SK-N-SH (cell line): ENCODE measurements at regions not wholly inside any gene's neighbourhood (a gene's known extent, or its start where the extent isn't known, plus 50 kb on each side); places are given as distances from the start of the nearest gene placed in this dataset.

ENCODE experiments used
- CTCF ChIA-PET: fragments of 300-600, 350-600 bp; formaldehyde crosslinking; extraction: SDS; loops from one replicate; lab custom pipeline; 2021; lab: Yijun Ruan, JAX
- POLR2A ChIA-PET: fragments of 350-600 bp; sonication (Branson Sonifier 250); formaldehyde crosslinking; extraction: SDS; loops from one replicate; lab custom pipeline; 2020; ENCODE audit warnings: antibody characterized with exemption, inconsistent platforms; lab: Yijun Ruan, JAX
- DNase-seq: peaks from one replicate; pipeline ENCODE4 v3.0.0; 2012
- H2AFZ ChIP-seq: fragments of 200-600 bp; sonication (generic); 2 replicates; pipeline ENCODE4 v1.8.1; 2016; ENCODE audit warnings: antibody characterized with exemption, mild to moderate bottlenecking, low read depth
- H3F3A ChIP-seq: fragments of 200-600 bp; sonication (generic); replicated peaks from 2 replicates; pipeline ENCODE3; 2016; ENCODE audit warnings: antibody characterized with exemption, mild to moderate bottlenecking; ENCODE audit not compliant: insufficient read depth
- H3K27ac ChIP-seq, 2 experiments: fragments of 200-500 bp in 1 of 2; fragments of 200-600 bp in 1 of 2; sonication (Bioruptor generic) in 1 of 2; sonication (generic), shearing (Covaris generic) in 1 of 2; 2 replicates each; pipeline versions ENCODE4 v1.5.1 to v1.6.1; 2014 to 2016; ENCODE audit warnings: low read depth in 2 of 2, inconsistent platforms in 1 of 2, low read length in 1 of 2, mild to moderate bottlenecking in 1 of 2, mixed read lengths in 1 of 2
- H3K27me3 ChIP-seq: fragments of 200-600 bp; sonication (generic), shearing (Covaris generic); 2 replicates; pipeline ENCODE4 v1.6.1; 2016; ENCODE audit warnings: mixed run types; ENCODE audit not compliant: insufficient read depth
- H3K36me3 ChIP-seq, 2 experiments: fragments of 200-500 bp in 1 of 2; fragments of 200-600 bp in 1 of 2; sonication (Bioruptor generic) in 1 of 2; sonication (generic) in 1 of 2; replicated peaks in 1 of 2; 2 replicates each; pipeline versions ENCODE3 to v1.5.1; 2014 to 2016; ENCODE audit warnings: low read length in 1 of 2, mild to moderate bottlenecking in 1 of 2; ENCODE audit not compliant: insufficient read depth in 2 of 2, control insufficient read depth in 1 of 2
- H3K4me1 ChIP-seq, 2 experiments: fragments of 200-500 bp in 1 of 2; fragments of 200-600 bp in 1 of 2; sonication (Bioruptor generic) in 1 of 2; sonication (generic), shearing (Covaris generic) in 1 of 2; 2 replicates each; pipeline versions ENCODE4 v1.5.1 to v1.6.1; 2014 to 2016; ENCODE audit warnings: low read depth in 1 of 2, low read length in 1 of 2, mixed run types in 1 of 2; ENCODE audit not compliant: insufficient read depth in 2 of 2, control insufficient read depth in 1 of 2
- H3K4me2 ChIP-seq: fragments of 200-600 bp; sonication (generic), shearing (Covaris generic); 2 replicates; pipeline ENCODE4 v1.6.1; 2017; ENCODE audit warnings: mixed run types
- H3K4me3 ChIP-seq, 2 experiments: fragments of 200-500 bp in 1 of 2; fragments of 200-600 bp in 1 of 2; sonication (Bioruptor generic) in 1 of 2; sonication (generic), shearing (Covaris generic) in 1 of 2; 2 replicates each; pipeline versions ENCODE4 v1.5.1 to v1.8.1; 2014 to 2016; ENCODE audit warnings: low read depth in 2 of 2, inconsistent platforms in 1 of 2, low read length in 1 of 2, mild to moderate bottlenecking in 1 of 2, mixed read lengths in 1 of 2, moderate library complexity in 1 of 2
- H3K79me2 ChIP-seq: fragments of 200-600 bp; sonication (generic); 2 replicates; pipeline ENCODE4 v1.8.1; 2017; ENCODE audit warnings: mild to moderate bottlenecking; ENCODE audit not compliant: insufficient read depth
- H3K9ac ChIP-seq: fragments of 200-600 bp; sonication (generic); 2 replicates; pipeline ENCODE4 v1.6.1; 2017; ENCODE audit warnings: mixed run types
- H3K9me2 ChIP-seq: fragments of 200-600 bp; sonication (generic); 2 replicates; pipeline ENCODE4 v1.6.1; 2017; ENCODE audit warnings: mixed run types
- H3K9me3 ChIP-seq: fragments of 200-600 bp; sonication (generic); 2 replicates; pipeline ENCODE4 v1.6.1; 2017; ENCODE audit warnings: mixed run types, mild to moderate bottlenecking, moderate library complexity
- H4K20me1 ChIP-seq: fragments of 200-600 bp; sonication (generic); 2 replicates; pipeline ENCODE4 v1.6.1; 2017; ENCODE audit warnings: mild to moderate bottlenecking, mixed run types; ENCODE audit not compliant: insufficient read depth
- CHD2 ChIP-seq: fragments of 150-350 bp; IDR thresholded peaks from 2 replicates; pipeline ENCODE4 v1.6.1; 2018; ENCODE audit warnings: low read length; ENCODE audit not compliant: partially characterized antibody
- ELF1 ChIP-seq: IDR thresholded peaks from 2 replicates; pipeline ENCODE4 v1.4.0; 2012
- EZH2phosphoT487 ChIP-seq: fragments of 200-600 bp; sonication (generic); IDR thresholded peaks from 2 replicates; pipeline ENCODE4 v1.6.1; 2017; ENCODE audit warnings: low read depth, mixed run types, mild to moderate bottlenecking, antibody characterized with exemption, moderate library complexity, borderline replicate concordance
- FOSL2 ChIP-seq: IDR thresholded peaks from 2 replicates; pipeline ENCODE4 v1.4.0; 2012; ENCODE audit warnings: low read depth, mild to moderate bottlenecking, moderate library complexity, borderline replicate concordance
- FOXJ3 ChIP-seq: sonication (generic); formaldehyde crosslinking; IDR thresholded peaks from 2 replicates; pipeline ENCODE4 v1.5.1; 2020; ENCODE audit warnings: mild to moderate bottlenecking, missing genetic modification reagents
- FOXM1 ChIP-seq: IDR thresholded peaks from 2 replicates; pipeline ENCODE4 v1.4.0; 2012; ENCODE audit warnings: low read depth, mild to moderate bottlenecking
- GABPA ChIP-seq: IDR thresholded peaks from 2 replicates; pipeline ENCODE4 v1.4.0; 2012; ENCODE audit warnings: low read depth, mild to moderate bottlenecking
- GATA2 ChIP-seq: sonication (generic); formaldehyde crosslinking; IDR thresholded peaks from 2 replicates; pipeline ENCODE4 v1.5.0; 2020; ENCODE audit warnings: mild to moderate bottlenecking, missing genetic modification reagents
- MEF2A ChIP-seq: IDR thresholded peaks from 2 replicates; pipeline ENCODE4 v1.4.0; 2012; ENCODE audit warnings: low read depth, borderline replicate concordance
- NFIC ChIP-seq: IDR thresholded peaks from 2 replicates; pipeline ENCODE4 v1.4.0; 2012; ENCODE audit warnings: borderline replicate concordance
- POLR2AphosphoS5 ChIP-seq: IDR thresholded peaks from 2 replicates; pipeline ENCODE4 v1.6.1; 2012; ENCODE audit warnings: low read depth, low read length
- RAD21 ChIP-seq: IDR thresholded peaks from 2 replicates; pipeline ENCODE4 v1.6.1; 2012; ENCODE audit warnings: mild to moderate bottlenecking, low read length
- RCOR1 ChIP-seq: fragments of 150-350 bp; IDR thresholded peaks from 2 replicates; pipeline ENCODE4 v1.6.1; 2017; ENCODE audit warnings: antibody characterized with exemption, low read length
- TCF12 ChIP-seq: IDR thresholded peaks from 2 replicates; pipeline ENCODE4 v1.4.0; 2012
- TEAD4 ChIP-seq: IDR thresholded peaks from 2 replicates; pipeline ENCODE4 v1.4.0; 2012; ENCODE audit warnings: mild to moderate bottlenecking, borderline replicate concordance; ENCODE audit not compliant: insufficient read depth
- WGBS: methylation state at CpG from one replicate; pipeline ENCODE4 v1.1.6; 2017; ENCODE audit warnings: low lambda C conversion rate; 5-methylcytosine and 5-hydroxymethylcytosine counted together
- TF ChIP-seq, protein P1 (sequence below): IDR thresholded peaks from 2 replicates; pipeline ENCODE4 v1.6.1; 2012; ENCODE audit warnings: mild to moderate bottlenecking, low read depth, low read length, moderate library complexity
- TF ChIP-seq, protein P2 (sequence below): fragments of 150-350 bp; IDR thresholded peaks from 2 replicates; pipeline ENCODE4 v1.6.1; 2016; ENCODE audit warnings: mild to moderate bottlenecking, low read depth, low read length
- TF ChIP-seq, protein P3 (sequence below): IDR thresholded peaks from 2 replicates; pipeline ENCODE4 v1.4.0; 2012; ENCODE audit warnings: low read depth, borderline replicate concordance
- TF ChIP-seq, protein P4 (sequence below): IDR thresholded peaks from 2 replicates; pipeline ENCODE4 v1.4.0; 2012; ENCODE audit warnings: low read depth
- TF ChIP-seq, protein P5 (sequence below): fragments of 200-600 bp; sonication (generic); IDR thresholded peaks from 2 replicates; pipeline ENCODE4 v1.6.1; 2017; ENCODE audit warnings: antibody characterized with exemption, mild to moderate bottlenecking, moderate library complexity

GRCh38 chr6:85049282-85049681, 284.9 kb upstream of the TBX18 start:
- 0 out of 2 replicates have a peak, but pooled peaks cover 1% of the 10 kb centered on the region for H3K27me3 ChIP-seq
- H3K27ac ChIP-seq: no peak overlapping the region
- ChIA-PET CTCF (no interaction called here), POLR2A (no interaction called here)
- H3K4me1 ChIP-seq: no peaks in the 10 kb centered on the region
- no peaks in the 10 kb centered on the region for H3F3A ChIP-seq
- DNase-seq: no peak
- no peaks in the 10 kb centered on the region for H3K9me3 ChIP-seq
- no peaks in the 10 kb centered on the region for H3K9me2 ChIP-seq
- H3K4me2 ChIP-seq: no peak overlapping the region
- WGBS: 49% methylated on average over 2 of the region's 2 CpGs
- no peak overlapping the region for H3K9ac ChIP-seq
- H4K20me1 ChIP-seq: no peaks in the 10 kb centered on the region
- TF ChIP-seq ELF1: no peak
- TF ChIP-seq GABPA: no peak
- TF ChIP-seq, protein P1, sequence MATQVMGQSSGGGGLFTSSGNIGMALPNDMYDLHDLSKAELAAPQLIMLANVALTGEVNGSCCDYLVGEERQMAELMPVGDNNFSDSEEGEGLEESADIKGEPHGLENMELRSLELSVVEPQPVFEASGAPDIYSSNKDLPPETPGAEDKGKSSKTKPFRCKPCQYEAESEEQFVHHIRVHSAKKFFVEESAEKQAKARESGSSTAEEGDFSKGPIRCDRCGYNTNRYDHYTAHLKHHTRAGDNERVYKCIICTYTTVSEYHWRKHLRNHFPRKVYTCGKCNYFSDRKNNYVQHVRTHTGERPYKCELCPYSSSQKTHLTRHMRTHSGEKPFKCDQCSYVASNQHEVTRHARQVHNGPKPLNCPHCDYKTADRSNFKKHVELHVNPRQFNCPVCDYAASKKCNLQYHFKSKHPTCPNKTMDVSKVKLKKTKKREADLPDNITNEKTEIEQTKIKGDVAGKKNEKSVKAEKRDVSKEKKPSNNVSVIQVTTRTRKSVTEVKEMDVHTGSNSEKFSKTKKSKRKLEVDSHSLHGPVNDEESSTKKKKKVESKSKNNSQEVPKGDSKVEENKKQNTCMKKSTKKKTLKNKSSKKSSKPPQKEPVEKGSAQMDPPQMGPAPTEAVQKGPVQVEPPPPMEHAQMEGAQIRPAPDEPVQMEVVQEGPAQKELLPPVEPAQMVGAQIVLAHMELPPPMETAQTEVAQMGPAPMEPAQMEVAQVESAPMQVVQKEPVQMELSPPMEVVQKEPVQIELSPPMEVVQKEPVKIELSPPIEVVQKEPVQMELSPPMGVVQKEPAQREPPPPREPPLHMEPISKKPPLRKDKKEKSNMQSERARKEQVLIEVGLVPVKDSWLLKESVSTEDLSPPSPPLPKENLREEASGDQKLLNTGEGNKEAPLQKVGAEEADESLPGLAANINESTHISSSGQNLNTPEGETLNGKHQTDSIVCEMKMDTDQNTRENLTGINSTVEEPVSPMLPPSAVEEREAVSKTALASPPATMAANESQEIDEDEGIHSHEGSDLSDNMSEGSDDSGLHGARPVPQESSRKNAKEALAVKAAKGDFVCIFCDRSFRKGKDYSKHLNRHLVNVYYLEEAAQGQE: no peak
- TF ChIP-seq FOXJ3 (CRISPR knock-in tag): no peak
- TF ChIP-seq, protein P2, sequence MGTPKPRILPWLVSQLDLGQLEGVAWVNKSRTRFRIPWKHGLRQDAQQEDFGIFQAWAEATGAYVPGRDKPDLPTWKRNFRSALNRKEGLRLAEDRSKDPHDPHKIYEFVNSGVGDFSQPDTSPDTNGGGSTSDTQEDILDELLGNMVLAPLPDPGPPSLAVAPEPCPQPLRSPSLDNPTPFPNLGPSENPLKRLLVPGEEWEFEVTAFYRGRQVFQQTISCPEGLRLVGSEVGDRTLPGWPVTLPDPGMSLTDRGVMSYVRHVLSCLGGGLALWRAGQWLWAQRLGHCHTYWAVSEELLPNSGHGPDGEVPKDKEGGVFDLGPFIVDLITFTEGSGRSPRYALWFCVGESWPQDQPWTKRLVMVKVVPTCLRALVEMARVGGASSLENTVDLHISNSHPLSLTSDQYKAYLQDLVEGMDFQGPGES: no peak
- TF ChIP-seq RCOR1: no peak
- TF ChIP-seq CHD2: no peak
- TF ChIP-seq, protein P3, sequence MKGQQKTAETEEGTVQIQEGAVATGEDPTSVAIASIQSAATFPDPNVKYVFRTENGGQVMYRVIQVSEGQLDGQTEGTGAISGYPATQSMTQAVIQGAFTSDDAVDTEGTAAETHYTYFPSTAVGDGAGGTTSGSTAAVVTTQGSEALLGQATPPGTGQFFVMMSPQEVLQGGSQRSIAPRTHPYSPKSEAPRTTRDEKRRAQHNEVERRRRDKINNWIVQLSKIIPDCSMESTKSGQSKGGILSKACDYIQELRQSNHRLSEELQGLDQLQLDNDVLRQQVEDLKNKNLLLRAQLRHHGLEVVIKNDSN: no peak
- TF ChIP-seq FOXM1: no peak
- TF ChIP-seq, protein P4, sequence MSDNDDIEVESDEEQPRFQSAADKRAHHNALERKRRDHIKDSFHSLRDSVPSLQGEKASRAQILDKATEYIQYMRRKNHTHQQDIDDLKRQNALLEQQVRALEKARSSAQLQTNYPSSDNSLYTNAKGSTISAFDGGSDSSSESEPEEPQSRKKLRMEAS: no peak
- no peak for TF ChIP-seq FOSL2
- no peak for TF ChIP-seq POLR2AphosphoS5
- no peak for TF ChIP-seq NFIC
- no peak for TF ChIP-seq TCF12
- TF ChIP-seq TEAD4: no peak
- TF ChIP-seq, protein P5, sequence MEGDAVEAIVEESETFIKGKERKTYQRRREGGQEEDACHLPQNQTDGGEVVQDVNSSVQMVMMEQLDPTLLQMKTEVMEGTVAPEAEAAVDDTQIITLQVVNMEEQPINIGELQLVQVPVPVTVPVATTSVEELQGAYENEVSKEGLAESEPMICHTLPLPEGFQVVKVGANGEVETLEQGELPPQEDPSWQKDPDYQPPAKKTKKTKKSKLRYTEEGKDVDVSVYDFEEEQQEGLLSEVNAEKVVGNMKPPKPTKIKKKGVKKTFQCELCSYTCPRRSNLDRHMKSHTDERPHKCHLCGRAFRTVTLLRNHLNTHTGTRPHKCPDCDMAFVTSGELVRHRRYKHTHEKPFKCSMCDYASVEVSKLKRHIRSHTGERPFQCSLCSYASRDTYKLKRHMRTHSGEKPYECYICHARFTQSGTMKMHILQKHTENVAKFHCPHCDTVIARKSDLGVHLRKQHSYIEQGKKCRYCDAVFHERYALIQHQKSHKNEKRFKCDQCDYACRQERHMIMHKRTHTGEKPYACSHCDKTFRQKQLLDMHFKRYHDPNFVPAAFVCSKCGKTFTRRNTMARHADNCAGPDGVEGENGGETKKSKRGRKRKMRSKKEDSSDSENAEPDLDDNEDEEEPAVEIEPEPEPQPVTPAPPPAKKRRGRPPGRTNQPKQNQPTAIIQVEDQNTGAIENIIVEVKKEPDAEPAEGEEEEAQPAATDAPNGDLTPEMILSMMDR: no peak
- no peak for TF ChIP-seq RAD21
- no peak for TF ChIP-seq GATA2 (CRISPR knock-in tag)
- no peak for TF ChIP-seq MEF2A
- TF ChIP-seq EZH2phosphoT487: no peak
- no peak overlapping the region for H2AFZ ChIP-seq
- no peaks in the 10 kb centered on the region for H3K79me2 ChIP-seq
- no peaks in the 10 kb centered on the region for H3K36me3 ChIP-seq
- no peak overlapping the region for H3K4me3 ChIP-seq
